ENCODE measurements at regions not wholly inside any gene's neighbourhood (a gene's known extent, or its start where the extent isn't known, plus 50 kb on each side); places are given as distances from the start of the nearest gene placed in this dataset.
A peak's percentile ranks its signal among the peaks of the same experiment; 100 is the strongest.
"Not testable (repeated sequence)": the region's sequence is repeated elsewhere in the genome, so short reads cannot be mapped to it uniquely, and the experiment has no call there.

GRCh38 chr9:40097992-40098391 lies 742.5 kb downstream of the SPATA31A1 start:
- peak; percentile 73 for DNase-seq

GRCh38 chr9:40106003-40106782 lies 750.7 kb downstream of the SPATA31A1 start:
- peak; percentile 23 for DNase-seq

GRCh38 chr9:40106783-40107248 lies 751.3 kb downstream of the SPATA31A1 start:
- not testable (repeated sequence) for DNase-seq

- not testable (repeated sequence) for DNase-seq
Observed at GRCh38 chr9:40107251-40107650, 751.8 kb downstream of the SPATA31A1 start.

GRCh38 chr9:40108465-40108864 lies 753.0 kb downstream of the SPATA31A1 start:
- DNase-seq, result not testable (repeated sequence)

GRCh38 chr9:40110751-40111150 lies 755.3 kb downstream of the SPATA31A1 start:
- DNase-seq, result not testable (repeated sequence)

- DNase-seq, result not testable (repeated sequence)
Observed at GRCh38 chr9:40111571-40111970, 756.1 kb downstream of the SPATA31A1 start.

- DNase-seq, result not testable (repeated sequence)
Observed at GRCh38 chr9:40130598-40130997, 775.1 kb downstream of the SPATA31A1 start.

GRCh38 chr9:40169204-40169603 lies 813.7 kb downstream of the SPATA31A1 start:
- DNase-seq, result not testable (repeated sequence)

GRCh38 chr9:40173316-40173715 lies 817.8 kb downstream of the SPATA31A1 start:
- DNase-seq, result not testable (repeated sequence)

- DNase-seq, result not testable (repeated sequence)
Observed at GRCh38 chr9:40174035-40174434, 818.6 kb downstream of the SPATA31A1 start.

- DNase-seq, result peak; percentile 0
Observed at GRCh38 chr9:40177403-40177802, 821.9 kb downstream of the SPATA31A1 start.

GRCh38 chr9:40191403-40191802 lies 835.9 kb downstream of the SPATA31A1 start:
- not testable (repeated sequence) for DNase-seq

- DNase-seq, result not testable (repeated sequence)
Observed at GRCh38 chr9:40192162-40192561, 836.7 kb downstream of the SPATA31A1 start.

- not testable (repeated sequence) for DNase-seq
Observed at GRCh38 chr9:40196165-40196714, 840.8 kb downstream of the SPATA31A1 start.

- DNase-seq, result not testable (repeated sequence)
Observed at GRCh38 chr9:40196803-40197202, 841.3 kb downstream of the SPATA31A1 start.

- not testable (repeated sequence) for DNase-seq
Observed at GRCh38 chr9:40221596-40222233, 866.2 kb downstream of the SPATA31A1 start.

GRCh38 chr9:40222617-40223200 lies 867.2 kb downstream of the SPATA31A1 start:
- DNase-seq, result not testable (repeated sequence)

GRCh38 chr9:40223353-40223752 lies 867.9 kb downstream of the SPATA31A1 start:
- DNase-seq, result not testable (repeated sequence)

Data from fibroblast of skin of right biceps (primary cell).